ENCODE measurements at regions not wholly inside any gene's neighbourhood (a gene's known extent, or its start where the extent isn't known, plus 50 kb on each side); places are given as distances from the start of the nearest gene placed in this dataset.

DNA sequence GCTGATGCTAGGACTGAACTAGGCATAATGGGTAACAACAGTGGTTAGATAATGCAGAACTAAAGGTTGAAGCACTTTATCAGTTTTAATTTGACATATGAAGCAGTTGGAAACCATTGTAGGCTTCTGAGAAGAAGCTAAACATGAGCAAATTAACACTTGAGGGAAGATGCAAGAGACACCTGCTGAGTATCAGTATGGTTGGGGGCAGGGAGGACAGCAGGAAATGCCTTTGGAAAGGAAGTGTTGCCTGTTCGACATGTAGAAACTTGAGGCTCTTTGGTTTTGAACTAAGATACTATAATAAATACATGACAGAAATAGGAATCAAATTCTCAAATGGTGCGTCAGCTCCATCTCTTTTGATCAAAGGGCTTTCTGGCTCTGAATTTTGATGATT is 115.6 kb downstream of the FHIP1A start:
- TF ChIP-seq EZH2phosphoT487 (IDR thresholded peaks at IDR 0.05; ENCODE audit: low read depth), result no peak
- TF ChIP-seq, protein P1, sequence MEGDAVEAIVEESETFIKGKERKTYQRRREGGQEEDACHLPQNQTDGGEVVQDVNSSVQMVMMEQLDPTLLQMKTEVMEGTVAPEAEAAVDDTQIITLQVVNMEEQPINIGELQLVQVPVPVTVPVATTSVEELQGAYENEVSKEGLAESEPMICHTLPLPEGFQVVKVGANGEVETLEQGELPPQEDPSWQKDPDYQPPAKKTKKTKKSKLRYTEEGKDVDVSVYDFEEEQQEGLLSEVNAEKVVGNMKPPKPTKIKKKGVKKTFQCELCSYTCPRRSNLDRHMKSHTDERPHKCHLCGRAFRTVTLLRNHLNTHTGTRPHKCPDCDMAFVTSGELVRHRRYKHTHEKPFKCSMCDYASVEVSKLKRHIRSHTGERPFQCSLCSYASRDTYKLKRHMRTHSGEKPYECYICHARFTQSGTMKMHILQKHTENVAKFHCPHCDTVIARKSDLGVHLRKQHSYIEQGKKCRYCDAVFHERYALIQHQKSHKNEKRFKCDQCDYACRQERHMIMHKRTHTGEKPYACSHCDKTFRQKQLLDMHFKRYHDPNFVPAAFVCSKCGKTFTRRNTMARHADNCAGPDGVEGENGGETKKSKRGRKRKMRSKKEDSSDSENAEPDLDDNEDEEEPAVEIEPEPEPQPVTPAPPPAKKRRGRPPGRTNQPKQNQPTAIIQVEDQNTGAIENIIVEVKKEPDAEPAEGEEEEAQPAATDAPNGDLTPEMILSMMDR (IDR thresholded peaks at IDR 0.05; ENCODE audit: low read depth, low read length), result no peak
